MM.1S (cell line): ENCODE measurements at regions not wholly inside any gene's neighbourhood (a gene's known extent, or its start where the extent isn't known, plus 50 kb on each side); places are given as distances from the start of the nearest gene placed in this dataset.

Experiments
- DNase-seq: peaks from one replicate; pipeline ENCODE4 v3.0.0-alpha.2; 2015
- H2AFZ ChIP-seq: fragments of 300-600 bp; sonication (generic); 2 replicates; pipeline ENCODE4 v1.6.0; 2016; ENCODE audit warnings: antibody characterized with exemption, low read length
- H3F3A ChIP-seq: fragments of 300-600 bp; sonication (generic); 2 replicates; pipeline ENCODE4 v1.6.1; 2016; ENCODE audit warnings: mild to moderate bottlenecking, antibody characterized with exemption, low read length, moderate library complexity, mixed read lengths; ENCODE audit not compliant: insufficient read depth
- H3K27ac ChIP-seq: fragments of 300-600 bp; sonication (generic); 2 replicates; pipeline ENCODE4 v1.5.1; 2016; ENCODE audit warnings: mild to moderate bottlenecking, low read length
- H3K27me3 ChIP-seq: fragments of 300-600 bp; sonication (generic); replicated peaks from 2 replicates; pipeline ENCODE4 v1.6.0; 2016; ENCODE audit warnings: low read length; ENCODE audit not compliant: insufficient read depth
- H3K36me3 ChIP-seq: fragments of 300-600 bp; sonication (generic); replicated peaks from 2 replicates; pipeline ENCODE4 v1.6.1; 2016; ENCODE audit warnings: mild to moderate bottlenecking, low read length, mixed read lengths; ENCODE audit not compliant: insufficient read depth
- H3K4me1 ChIP-seq: fragments of 300-600 bp; sonication (generic); 2 replicates; pipeline ENCODE4 v1.6.1; 2016; ENCODE audit warnings: low read length, mixed read lengths
- H3K4me2 ChIP-seq: fragments of 300-600 bp; sonication (generic); 2 replicates; pipeline ENCODE4 v1.6.0; 2016; ENCODE audit warnings: low read depth, low read length
- H3K4me3 ChIP-seq: fragments of 300-600 bp; sonication (generic); 2 replicates; pipeline ENCODE4 v1.5.1; 2016; ENCODE audit warnings: low read length, mixed read lengths
- H3K79me2 ChIP-seq: fragments of 300-600 bp; sonication (generic); 2 replicates; pipeline ENCODE4 v1.6.1; 2016; ENCODE audit warnings: mixed run types, low read length, mixed read lengths
- H3K9ac ChIP-seq: fragments of 300-600 bp; sonication (generic); 2 replicates; pipeline ENCODE4 v1.6.1; 2016; ENCODE audit warnings: low read length, mixed read lengths
- H3K9me2 ChIP-seq: fragments of 300-600 bp; sonication (generic); replicated peaks from 2 replicates; pipeline ENCODE4 v1.6.1; 2016; ENCODE audit warnings: mild to moderate bottlenecking, low read length, mixed read lengths; ENCODE audit not compliant: insufficient read depth
- H3K9me3 ChIP-seq: fragments of 300-600 bp; sonication (generic); replicated peaks from 2 replicates; pipeline ENCODE4 v1.6.1; 2016; ENCODE audit warnings: mild to moderate bottlenecking, low read length, mixed read lengths; ENCODE audit not compliant: insufficient read depth
- H4K20me1 ChIP-seq: fragments of 300-600 bp; sonication (generic); 2 replicates; pipeline ENCODE4 v1.6.1; 2016; ENCODE audit warnings: mild to moderate bottlenecking, low read length, moderate library complexity, mixed read lengths; ENCODE audit not compliant: insufficient read depth
- EZH2 ChIP-seq: fragments of 300-600 bp; sonication (generic); optimal IDR thresholded peaks from 2 replicates; pipeline ENCODE3; 2017; ENCODE audit warnings: low read depth, mild to moderate bottlenecking, antibody characterized with exemption, low read length, mixed read lengths
- EZH2phosphoT487 ChIP-seq: fragments of 300-600 bp; sonication (generic); IDR thresholded peaks from 2 replicates; pipeline ENCODE4 v1.6.1; 2018; ENCODE audit warnings: antibody characterized with exemption, low read length
- TF ChIP-seq, protein P1 (sequence below): fragments of 300-600 bp; sonication (generic); IDR thresholded peaks from 2 replicates; pipeline ENCODE4 v1.5.1; 2016; ENCODE audit warnings: antibody characterized with exemption, low read length, mixed read lengths

GRCh38 chr5:31131381-31131891, 62.0 kb upstream of the CDH6 start:
- TF ChIP-seq EZH2phosphoT487 (no peak), EZH2 (no peak)
- TF ChIP-seq, protein P1, sequence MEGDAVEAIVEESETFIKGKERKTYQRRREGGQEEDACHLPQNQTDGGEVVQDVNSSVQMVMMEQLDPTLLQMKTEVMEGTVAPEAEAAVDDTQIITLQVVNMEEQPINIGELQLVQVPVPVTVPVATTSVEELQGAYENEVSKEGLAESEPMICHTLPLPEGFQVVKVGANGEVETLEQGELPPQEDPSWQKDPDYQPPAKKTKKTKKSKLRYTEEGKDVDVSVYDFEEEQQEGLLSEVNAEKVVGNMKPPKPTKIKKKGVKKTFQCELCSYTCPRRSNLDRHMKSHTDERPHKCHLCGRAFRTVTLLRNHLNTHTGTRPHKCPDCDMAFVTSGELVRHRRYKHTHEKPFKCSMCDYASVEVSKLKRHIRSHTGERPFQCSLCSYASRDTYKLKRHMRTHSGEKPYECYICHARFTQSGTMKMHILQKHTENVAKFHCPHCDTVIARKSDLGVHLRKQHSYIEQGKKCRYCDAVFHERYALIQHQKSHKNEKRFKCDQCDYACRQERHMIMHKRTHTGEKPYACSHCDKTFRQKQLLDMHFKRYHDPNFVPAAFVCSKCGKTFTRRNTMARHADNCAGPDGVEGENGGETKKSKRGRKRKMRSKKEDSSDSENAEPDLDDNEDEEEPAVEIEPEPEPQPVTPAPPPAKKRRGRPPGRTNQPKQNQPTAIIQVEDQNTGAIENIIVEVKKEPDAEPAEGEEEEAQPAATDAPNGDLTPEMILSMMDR: no peak
- H2AFZ ChIP-seq: no peak overlapping the region
- no peaks in the 10 kb centered on the region for H3K79me2 ChIP-seq
- H3K9me2 ChIP-seq: no peaks in the 10 kb centered on the region
- DNase-seq: no peak
- H3F3A ChIP-seq: no peaks in the 10 kb centered on the region
- no peaks in the 10 kb centered on the region for H3K27me3 ChIP-seq
- H3K4me1 ChIP-seq: no peaks in the 10 kb centered on the region
- no peak overlapping the region for H3K27ac ChIP-seq
- H3K36me3 ChIP-seq: no peaks in the 10 kb centered on the region
- H3K9me3 ChIP-seq: no peaks in the 10 kb centered on the region
- no peak overlapping the region for H3K4me2 ChIP-seq
- H3K4me3 ChIP-seq: no peak overlapping the region
- H4K20me1 ChIP-seq: no peaks in the 10 kb centered on the region
- H3K9ac ChIP-seq: no peak overlapping the region

DNA sequence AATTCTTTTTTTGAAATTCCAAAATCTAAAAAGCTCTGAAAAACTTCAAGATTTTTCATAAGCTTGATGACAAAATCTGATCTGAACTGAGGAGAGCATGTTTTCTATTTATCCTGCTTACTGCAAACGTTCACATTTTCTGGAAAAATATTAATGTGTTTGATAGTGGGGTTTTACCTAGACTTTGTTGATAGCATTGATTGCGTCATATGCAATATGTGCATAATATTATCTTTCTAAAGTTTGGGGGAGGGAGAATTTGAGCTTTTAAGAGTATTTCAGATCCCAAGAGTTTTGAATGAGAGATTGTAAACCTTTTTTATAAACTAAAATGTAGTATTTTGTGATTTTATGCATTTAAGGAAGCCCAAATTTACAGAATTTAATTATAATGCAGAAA, 62.8 kb upstream of the CDH6 start:
- no peak overlapping the region for H3K27ac ChIP-seq
- H3K9me2 ChIP-seq: no peaks in the 10 kb centered on the region
- no peaks in the 10 kb centered on the region for H3K36me3 ChIP-seq
- H3K79me2 ChIP-seq: no peaks in the 10 kb centered on the region
- H2AFZ ChIP-seq: no peak overlapping the region
- no peaks in the 10 kb centered on the region for H4K20me1 ChIP-seq
- H3F3A ChIP-seq: no peaks in the 10 kb centered on the region
- H3K27me3 ChIP-seq: no peaks in the 10 kb centered on the region
- no peak overlapping the region for H3K9ac ChIP-seq
- H3K9me3 ChIP-seq: no peaks in the 10 kb centered on the region
- H3K4me3 ChIP-seq: no peak overlapping the region
- no peaks in the 10 kb centered on the region for H3K4me1 ChIP-seq
- no peak overlapping the region for H3K4me2 ChIP-seq
- no peak for DNase-seq
- TF ChIP-seq EZH2 (no peak), EZH2phosphoT487 (no peak)
- TF ChIP-seq, protein P1: no peak

- Histone ChIP-seq H3K27ac (no peak overlapping the region), H3K4me1 (no peaks in the 10 kb centered on the region), H3K9me2 (no peaks in the 10 kb centered on the region), H3K9me3 (no peaks in the 10 kb centered on the region), H3K79me2 (no peaks in the 10 kb centered on the region), H4K20me1 (no peaks in the 10 kb centered on the region), H3K36me3 (no peaks in the 10 kb centered on the region), H3K9ac (no peak overlapping the region), H3F3A (no peaks in the 10 kb centered on the region), H3K4me3 (no peak overlapping the region), H2AFZ (no peak overlapping the region), H3K4me2 (no peak overlapping the region), H3K27me3 (no peaks in the 10 kb centered on the region)
- no peak for TF ChIP-seq EZH2
- TF ChIP-seq EZH2phosphoT487: no peak
- TF ChIP-seq, protein P1: no peak
- no peak for DNase-seq
Observed at GRCh38 chr5:31124651-31125305, 68.7 kb upstream of the CDH6 start.
